ENCODE measurements at regions not wholly inside any gene's neighbourhood (a gene's known extent, or its start where the extent isn't known, plus 50 kb on each side); places are given as distances from the start of the nearest gene placed in this dataset.

- Histone ChIP-seq H3K4me1 (ENCODE audit: control insufficient read depth in 1 of 2, insufficient read depth in 2 of 2, low read depth in 1 of 2, low read length in 1 of 2) (no peaks in the 10 kb centered on the region), H3F3A (replicated peaks; ENCODE audit: insufficient read depth) (no peaks in the 10 kb centered on the region), H3K4me3 (ENCODE audit: low read depth in 2 of 2, low read length in 1 of 2) (no peak overlapping the region), H3K9ac (no peak overlapping the region), H3K4me2 (no peak overlapping the region), H3K79me2 (ENCODE audit: insufficient read depth) (no peaks in the 10 kb centered on the region), H2AFZ (ENCODE audit: low read depth) (no peak overlapping the region), H3K27me3 (ENCODE audit: insufficient read depth) (no peaks in the 10 kb centered on the region), H3K9me3 (no peaks in the 10 kb centered on the region), H3K36me3 (replicated peaks in 1 of 2; ENCODE audit: control insufficient read depth in 1 of 2, insufficient read depth in 2 of 2, low read length in 1 of 2) (no peaks in the 10 kb centered on the region), H4K20me1 (ENCODE audit: insufficient read depth) (no peaks in the 10 kb centered on the region), H3K27ac (ENCODE audit: low read depth in 2 of 2, low read length in 1 of 2) (no peak overlapping the region), H3K9me2 (no peaks in the 10 kb centered on the region)
- ChIA-PET POLR2A (no interaction called here), CTCF (no interaction called here)
- TF ChIP-seq RCOR1 (IDR thresholded peaks at IDR 0.05; ENCODE audit: low read length) (no peak), GATA2 (CRISPR knock-in tag; IDR thresholded peaks at IDR 0.05) (no peak), MXI1 (IDR thresholded peaks at IDR 0.05; ENCODE audit: low read depth, low read length) (no peak), ZBTB33 (IDR thresholded peaks at IDR 0.05; ENCODE audit: borderline replicate concordance, low read depth) (no peak), FOSL2 (IDR thresholded peaks at IDR 0.05; ENCODE audit: borderline replicate concordance, low read depth) (no peak), USF1 (IDR thresholded peaks at IDR 0.05; ENCODE audit: borderline replicate concordance, low read depth) (no peak), MEF2A (IDR thresholded peaks at IDR 0.05; ENCODE audit: borderline replicate concordance, low read depth) (no peak), ELF1 (IDR thresholded peaks at IDR 0.05) (no peak), POLR2AphosphoS5 (IDR thresholded peaks at IDR 0.05; ENCODE audit: low read depth, low read length) (no peak), YY1 (IDR thresholded peaks at IDR 0.05; ENCODE audit: low read depth) (no peak), TCF12 (IDR thresholded peaks at IDR 0.05) (no peak), JUND (IDR thresholded peaks at IDR 0.05) (no peak), RXRA (IDR thresholded peaks at IDR 0.05; ENCODE audit: borderline replicate concordance, low read depth) (no peak), FOXM1 (IDR thresholded peaks at IDR 0.05; ENCODE audit: low read depth) (no peak), GABPA (IDR thresholded peaks at IDR 0.05; ENCODE audit: low read depth) (no peak)
- DNase-seq, result no peak
- 13% methylated on average over 5 of the region's 5 CpGs for WGBS (ENCODE audit: low lambda C conversion rate)
Measured at GRCh38 chr9:1354086-1354485, 303.9 kb downstream of the DMRT2 start.

- POLR2A ChIA-PET, result no interaction called here
- no peak for TF ChIP-seq MEF2A (IDR thresholded peaks at IDR 0.05; ENCODE audit: borderline replicate concordance, low read depth)
- TF ChIP-seq RXRA (IDR thresholded peaks at IDR 0.05; ENCODE audit: borderline replicate concordance, low read depth), result no peak
- TF ChIP-seq CTCF (IDR thresholded peaks at IDR 0.05), result no peak
- no peak for TF ChIP-seq RCOR1 (IDR thresholded peaks at IDR 0.05; ENCODE audit: low read length)
- TF ChIP-seq CHD2 (IDR thresholded peaks at IDR 0.05; ENCODE audit: low read length, partially characterized antibody), result no peak
- no peak for TF ChIP-seq POLR2AphosphoS5 (IDR thresholded peaks at IDR 0.05; ENCODE audit: low read depth, low read length)
- TF ChIP-seq RFX5 (IDR thresholded peaks at IDR 0.05; ENCODE audit: low read length), result no peak
- no peak for TF ChIP-seq EZH2phosphoT487 (IDR thresholded peaks at IDR 0.05; ENCODE audit: borderline replicate concordance, low read depth)
- no peak for TF ChIP-seq USF1 (IDR thresholded peaks at IDR 0.05; ENCODE audit: borderline replicate concordance, low read depth)
- no peak for TF ChIP-seq NRF1 (IDR thresholded peaks at IDR 0.05; ENCODE audit: low read depth, low read length)
- no peak for TF ChIP-seq PBX3 (IDR thresholded peaks at IDR 0.05)
- no peak for TF ChIP-seq TAF1 (IDR thresholded peaks at IDR 0.05; ENCODE audit: borderline replicate concordance, low read depth, low read length)
Measured at GRCh38 chr9:1354606-1355005, 304.4 kb downstream of the DMRT2 start.

More at GRCh38 chr9:1354606-1355005, 304.4 kb downstream of the DMRT2 start:
- Histone ChIP-seq H3F3A (replicated peaks; ENCODE audit: insufficient read depth) (no peaks in the 10 kb centered on the region), H3K79me2 (ENCODE audit: insufficient read depth) (no peaks in the 10 kb centered on the region), H2AFZ (ENCODE audit: low read depth) (no peak overlapping the region), H3K27ac (ENCODE audit: low read depth in 2 of 2, low read length in 1 of 2) (no peak overlapping the region), H3K9me2 (no peaks in the 10 kb centered on the region), H3K4me2 (no peak overlapping the region), H3K4me3 (ENCODE audit: low read depth in 2 of 2, low read length in 1 of 2) (no peak overlapping the region), H3K4me1 (ENCODE audit: control insufficient read depth in 1 of 2, insufficient read depth in 2 of 2, low read depth in 1 of 2, low read length in 1 of 2) (no peaks in the 10 kb centered on the region), H3K36me3 (replicated peaks in 1 of 2; ENCODE audit: control insufficient read depth in 1 of 2, insufficient read depth in 2 of 2, low read length in 1 of 2) (no peaks in the 10 kb centered on the region), H4K20me1 (ENCODE audit: insufficient read depth) (no peaks in the 10 kb centered on the region), H3K9ac (no peak overlapping the region), H3K27me3 (ENCODE audit: insufficient read depth) (no peaks in the 10 kb centered on the region), H3K9me3 (no peaks in the 10 kb centered on the region)
- no peak for DNase-seq
- CTCF ChIA-PET, result no interaction called here
- WGBS (ENCODE audit: low lambda C conversion rate), result 3% methylated on average over 4 of the region's 4 CpGs
